ENCODE measurements at regions not wholly inside any gene's neighbourhood (a gene's known extent, or its start where the extent isn't known, plus 50 kb on each side); places are given as distances from the start of the nearest gene placed in this dataset.

DNA sequence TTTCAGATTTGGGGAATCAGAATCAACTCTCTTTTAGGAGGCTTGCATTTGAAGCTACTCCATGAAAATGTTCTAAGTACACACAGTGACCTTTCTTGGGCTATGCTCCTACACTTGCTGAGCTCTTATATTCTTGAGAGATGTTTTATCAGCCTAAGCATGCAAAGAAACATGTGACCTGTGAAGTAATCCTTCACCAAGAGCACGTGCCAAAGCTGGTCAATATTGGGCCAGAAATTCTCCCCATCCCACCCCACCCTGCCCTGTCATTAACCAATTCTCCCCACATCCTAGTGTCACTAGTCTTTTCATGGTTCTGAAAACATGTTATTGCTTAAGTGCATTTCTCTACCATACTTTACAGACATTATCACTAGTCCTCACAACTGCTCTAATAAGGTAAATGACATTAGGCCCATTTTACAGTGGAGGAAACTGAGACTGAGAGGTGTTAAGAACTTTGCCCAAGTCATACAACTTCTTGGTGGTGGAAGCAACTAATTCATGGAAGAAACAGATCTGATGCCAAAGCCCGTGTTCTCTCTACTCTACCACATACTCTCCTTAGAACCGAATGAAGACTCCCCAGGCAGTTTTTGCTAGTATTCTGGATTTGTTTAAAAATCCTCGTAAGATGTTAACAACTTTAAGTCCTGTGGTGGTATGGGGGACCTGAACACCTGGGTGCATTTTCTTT lies 200.6 kb downstream of the PTEN start:
- no peak for DNase-seq (ENCODE audit: low spot score)
- ChIA-PET CTCF (no interaction called here), POLR2A (ENCODE audit: low non-redundant PET) (no interaction called here)
- no peak for TF ChIP-seq CTCF (conservative IDR thresholded peaks at IDR 0.05; ENCODE audit: low read depth)
- no peak overlapping the region for H3K27ac ChIP-seq

GRCh38 chr10:88064608-88065382 lies 201.4 kb downstream of the PTEN start:
- TF ChIP-seq CTCF (conservative IDR thresholded peaks at IDR 0.05; ENCODE audit: low read depth): no peak
- DNase-seq (ENCODE audit: low spot score): no peak
- no peak overlapping the region for H3K27ac ChIP-seq
- ChIA-PET POLR2A (ENCODE audit: low non-redundant PET) (no interaction called here), CTCF (interaction anchor here (0.6 kb wide), 1 partner anchor 17 kb away, joined by 5 read pairs; no protein-coding TSS in a partner anchor)

GRCh38 chr10:88065383-88066049 lies 202.1 kb downstream of the PTEN start:
- no peak for DNase-seq (ENCODE audit: low spot score)
- ChIA-PET POLR2A (ENCODE audit: low non-redundant PET) (no interaction called here), CTCF (interaction anchor here (0.5 to 0.7 kb wide), 3 partner anchors 18 to 57 kb away, joined by 3 to 5 read pairs (median 4); no protein-coding TSS in a partner anchor)
- H3K27ac ChIP-seq: no peak overlapping the region
- no peak for TF ChIP-seq CTCF (conservative IDR thresholded peaks at IDR 0.05; ENCODE audit: low read depth)

DNA sequence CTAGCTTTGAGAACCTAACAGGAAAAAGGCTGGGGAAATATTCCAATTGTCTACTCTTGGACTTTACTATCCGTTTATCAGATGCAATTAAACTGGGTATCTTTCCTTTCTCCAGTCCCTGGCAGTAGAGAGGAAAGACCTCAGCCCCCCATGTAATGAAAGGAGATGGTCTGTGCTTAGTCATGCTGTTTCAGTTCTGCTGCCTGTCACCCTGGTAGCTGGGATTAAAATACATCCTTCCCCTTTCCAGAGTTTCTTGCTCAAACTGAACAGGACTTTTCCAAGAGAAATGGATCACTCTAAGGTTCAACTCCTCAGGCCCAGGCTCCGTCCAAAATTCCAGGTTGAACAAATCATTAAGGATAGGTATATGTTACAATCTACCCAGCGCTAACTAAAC lies 202.9 kb downstream of the PTEN start:
- DNase-seq (ENCODE audit: low spot score): no peak
- ChIA-PET POLR2A (ENCODE audit: low non-redundant PET) (no interaction called here), CTCF (interaction anchor here (0.5 kb wide), 1 partner anchor 58 kb away, joined by 4 read pairs; no protein-coding TSS in a partner anchor)
- TF ChIP-seq CTCF (conservative IDR thresholded peaks at IDR 0.05; ENCODE audit: low read depth): no peak
- H3K27ac ChIP-seq: no peak overlapping the region

GRCh38 chr10:88066876-88067275 lies 203.5 kb downstream of the PTEN start:
- H3K27ac ChIP-seq: no peak overlapping the region
- ChIA-PET POLR2A (ENCODE audit: low non-redundant PET) (no interaction called here), CTCF (no interaction called here)
- no peak for DNase-seq (ENCODE audit: low spot score)
- TF ChIP-seq CTCF (conservative IDR thresholded peaks at IDR 0.05; ENCODE audit: low read depth): no peak

GRCh38 chr10:88067737-88068136 lies 204.3 kb downstream of the PTEN start:
- no peak for DNase-seq (ENCODE audit: low spot score)
- POLR2A ChIA-PET (ENCODE audit: low non-redundant PET): no interaction called here
- TF ChIP-seq CTCF (conservative IDR thresholded peaks at IDR 0.05; ENCODE audit: low read depth): no peak
- no peak overlapping the region for H3K27ac ChIP-seq
- CTCF ChIA-PET: no interaction called here
